ENCODE measurements at regions not wholly inside any gene's neighbourhood (a gene's known extent, or its start where the extent isn't known, plus 50 kb on each side); places are given as distances from the start of the nearest gene placed in this dataset.

GRCh38 chr1:212531796-212532195 lies 76.8 kb upstream of the ATF3 start:
- Histone ChIP-seq H3K4me3 (replicated peaks in 1 of 4; ENCODE audit: control extremely low read depth in 1 of 4, insufficient read depth in 1 of 4, low read depth in 3 of 4, low read length in 4 of 4) (no peak overlapping the region), H3K4me2 (ENCODE audit: extremely low read depth, insufficient read depth, low read length) (no peak overlapping the region), H3K9me3 (ENCODE audit: control insufficient read depth, insufficient read depth, low read depth, low read length) (no peaks in the 10 kb centered on the region), H2AFZ (ENCODE audit: low read length) (no peak overlapping the region), H4K20me1 (ENCODE audit: control insufficient read depth, extremely low read depth, insufficient read depth, low read length) (no peaks in the 10 kb centered on the region), H3K27me3 (ENCODE audit: control insufficient read depth, insufficient read depth, low read length) (peaks cover 13% of the 10 kb centered on the region), H3K27ac (ENCODE audit: insufficient read depth, low read length) (no peak overlapping the region), H3K4me1 (ENCODE audit: control insufficient read depth, extremely low read depth, insufficient read depth, low read length) (no peaks in the 10 kb centered on the region), H3K9ac (ENCODE audit: insufficient read depth, low read length) (no peak overlapping the region), H3K36me3 (ENCODE audit: control insufficient read depth, insufficient read depth, low read length) (no peaks in the 10 kb centered on the region), H3K79me2 (ENCODE audit: control insufficient read depth, insufficient read depth, low read length) (no peaks in the 10 kb centered on the region)
- DNase-seq (ENCODE audit: low read depth in 2 of 2): no peak
- TF ChIP-seq, protein P1, sequence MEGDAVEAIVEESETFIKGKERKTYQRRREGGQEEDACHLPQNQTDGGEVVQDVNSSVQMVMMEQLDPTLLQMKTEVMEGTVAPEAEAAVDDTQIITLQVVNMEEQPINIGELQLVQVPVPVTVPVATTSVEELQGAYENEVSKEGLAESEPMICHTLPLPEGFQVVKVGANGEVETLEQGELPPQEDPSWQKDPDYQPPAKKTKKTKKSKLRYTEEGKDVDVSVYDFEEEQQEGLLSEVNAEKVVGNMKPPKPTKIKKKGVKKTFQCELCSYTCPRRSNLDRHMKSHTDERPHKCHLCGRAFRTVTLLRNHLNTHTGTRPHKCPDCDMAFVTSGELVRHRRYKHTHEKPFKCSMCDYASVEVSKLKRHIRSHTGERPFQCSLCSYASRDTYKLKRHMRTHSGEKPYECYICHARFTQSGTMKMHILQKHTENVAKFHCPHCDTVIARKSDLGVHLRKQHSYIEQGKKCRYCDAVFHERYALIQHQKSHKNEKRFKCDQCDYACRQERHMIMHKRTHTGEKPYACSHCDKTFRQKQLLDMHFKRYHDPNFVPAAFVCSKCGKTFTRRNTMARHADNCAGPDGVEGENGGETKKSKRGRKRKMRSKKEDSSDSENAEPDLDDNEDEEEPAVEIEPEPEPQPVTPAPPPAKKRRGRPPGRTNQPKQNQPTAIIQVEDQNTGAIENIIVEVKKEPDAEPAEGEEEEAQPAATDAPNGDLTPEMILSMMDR (conservative IDR thresholded peaks at IDR 0.05 in 1 of 2, IDR thresholded peaks at IDR 0.05 in 1 of 2; ENCODE audit: low read depth in 1 of 2, low read length in 2 of 2): no peak
- no peak for TF ChIP-seq EZH2 (IDR thresholded peaks at IDR 0.05; ENCODE audit: low read length, missing control alignments)

DNA sequence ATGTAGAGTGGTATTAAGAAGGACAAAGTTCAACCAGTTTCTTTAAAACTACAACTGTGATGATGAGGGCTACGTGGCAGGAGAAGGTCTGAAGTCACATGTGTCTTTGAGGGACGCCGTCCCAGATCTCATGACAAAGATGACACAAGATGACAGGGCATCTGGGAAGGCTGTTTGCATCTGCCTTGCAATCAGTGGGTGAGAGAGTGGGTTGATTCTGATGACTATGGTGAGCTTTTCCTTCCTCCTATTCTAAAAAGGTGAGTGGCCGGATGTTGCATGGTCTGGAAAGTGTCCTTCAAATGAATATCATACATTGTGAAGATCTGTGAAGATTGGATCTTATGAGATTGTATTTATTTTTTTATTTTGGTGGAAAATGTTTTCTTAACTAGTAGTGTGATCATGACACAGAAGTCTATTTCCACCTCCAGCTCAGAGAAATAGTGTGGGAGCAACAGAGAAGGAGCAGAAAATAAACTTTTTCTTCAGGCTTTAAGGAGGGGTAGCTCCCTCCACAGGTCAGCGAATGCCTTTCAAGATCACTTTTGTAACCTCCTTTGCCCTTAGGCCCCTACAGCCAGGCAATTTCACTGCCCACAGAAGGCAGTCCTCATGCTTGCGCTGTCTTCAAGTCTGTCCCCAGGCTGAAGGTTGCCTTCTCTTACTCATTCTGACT lies 76.0 kb upstream of the ATF3 start:
- Histone ChIP-seq H3K9me3 (ENCODE audit: control insufficient read depth, insufficient read depth, low read depth, low read length) (no peaks in the 10 kb centered on the region), H3K27me3 (ENCODE audit: control insufficient read depth, insufficient read depth, low read length) (peaks cover 13% of the 10 kb centered on the region), H3K4me2 (ENCODE audit: extremely low read depth, insufficient read depth, low read length) (no peak overlapping the region), H3K79me2 (ENCODE audit: control insufficient read depth, insufficient read depth, low read length) (no peaks in the 10 kb centered on the region), H4K20me1 (ENCODE audit: control insufficient read depth, extremely low read depth, insufficient read depth, low read length) (no peaks in the 10 kb centered on the region), H3K4me3 (replicated peaks in 1 of 4; ENCODE audit: control extremely low read depth in 1 of 4, insufficient read depth in 1 of 4, low read depth in 3 of 4, low read length in 4 of 4) (no peak overlapping the region), H2AFZ (ENCODE audit: low read length) (no peak overlapping the region), H3K27ac (ENCODE audit: insufficient read depth, low read length) (no peak overlapping the region), H3K36me3 (ENCODE audit: control insufficient read depth, insufficient read depth, low read length) (no peaks in the 10 kb centered on the region), H3K9ac (ENCODE audit: insufficient read depth, low read length) (no peak overlapping the region), H3K4me1 (ENCODE audit: control insufficient read depth, extremely low read depth, insufficient read depth, low read length) (no peaks in the 10 kb centered on the region)
- TF ChIP-seq, protein P1 (conservative IDR thresholded peaks at IDR 0.05 in 1 of 2, IDR thresholded peaks at IDR 0.05 in 1 of 2; ENCODE audit: low read depth in 1 of 2, low read length in 2 of 2): no peak
- no peak for TF ChIP-seq EZH2 (IDR thresholded peaks at IDR 0.05; ENCODE audit: low read length, missing control alignments)
- DNase-seq (ENCODE audit: low read depth in 2 of 2): no peak

- no peaks in the 10 kb centered on the region for H3K4me1 ChIP-seq (ENCODE audit: control insufficient read depth, extremely low read depth, insufficient read depth, low read length)
- no peaks in the 10 kb centered on the region for H4K20me1 ChIP-seq (ENCODE audit: control insufficient read depth, extremely low read depth, insufficient read depth, low read length)
- DNase-seq (ENCODE audit: low read depth in 2 of 2): no peak
- TF ChIP-seq, protein P1 (conservative IDR thresholded peaks at IDR 0.05 in 1 of 2, IDR thresholded peaks at IDR 0.05 in 1 of 2; ENCODE audit: low read depth in 1 of 2, low read length in 2 of 2): no peak
- TF ChIP-seq EZH2 (IDR thresholded peaks at IDR 0.05; ENCODE audit: low read length, missing control alignments): no peak
- H2AFZ ChIP-seq (ENCODE audit: low read length): no peak overlapping the region
- H3K27ac ChIP-seq (ENCODE audit: insufficient read depth, low read length): no peak overlapping the region
- no peaks in the 10 kb centered on the region for H3K36me3 ChIP-seq (ENCODE audit: control insufficient read depth, insufficient read depth, low read length)
- H3K79me2 ChIP-seq (ENCODE audit: control insufficient read depth, insufficient read depth, low read length): no peaks in the 10 kb centered on the region
- H3K27me3 ChIP-seq (ENCODE audit: control insufficient read depth, insufficient read depth, low read length): peaks cover 13% of the 10 kb centered on the region
- no peak overlapping the region for H3K4me2 ChIP-seq (ENCODE audit: extremely low read depth, insufficient read depth, low read length)
- H3K9ac ChIP-seq (ENCODE audit: insufficient read depth, low read length): no peak overlapping the region
- H3K4me3 ChIP-seq (replicated peaks in 1 of 4; ENCODE audit: control extremely low read depth in 1 of 4, insufficient read depth in 1 of 4, low read depth in 3 of 4, low read length in 4 of 4): no peak overlapping the region
- no peaks in the 10 kb centered on the region for H3K9me3 ChIP-seq (ENCODE audit: control insufficient read depth, insufficient read depth, low read depth, low read length)
Measured at GRCh38 chr1:212533148-212533517, 75.4 kb upstream of the ATF3 start.

Data from fibroblast of lung (primary cell).